GM12878 (cell line): ENCODE measurements at regions not wholly inside any gene's neighbourhood (a gene's known extent, or its start where the extent isn't known, plus 50 kb on each side); places are given as distances from the start of the nearest gene placed in this dataset.

Experiments
- ATF7 ChIP-seq: fragments of 450-650 bp; IDR thresholded peaks from 2 replicates; pipeline ENCODE4 v1.6.1; 2016; ENCODE audit warnings: low read depth, mild to moderate bottlenecking
- HDAC2 ChIP-seq: fragments of 200-600 bp; sonication (generic); IDR thresholded peaks from 2 replicates; pipeline ENCODE4 v1.6.1; 2017
- NR2F1 ChIP-seq: fragments of 450-650 bp; conservative IDR thresholded peaks from 2 replicates; pipeline ENCODE4 v1.6.1; 2017; ENCODE audit warnings: mild to moderate bottlenecking
- NRF1 ChIP-seq: conservative IDR thresholded peaks from 2 replicates; pipeline ENCODE4 v1.6.1; 2011; ENCODE audit warnings: mild to moderate bottlenecking, low read depth, low read length, improper control_type of control experiment
- PKNOX1 ChIP-seq: fragments of 450-650 bp; IDR thresholded peaks from 2 replicates; pipeline ENCODE4 v1.6.1; 2016; ENCODE audit warnings: mild to moderate bottlenecking
- SUZ12 ChIP-seq: fragments of 200-600 bp; sonication (generic); IDR thresholded peaks from one replicate; pipeline ENCODE4 v1.6.1; 2018; ENCODE audit warnings: antibody characterized with exemption, mild to moderate bottlenecking; ENCODE audit not compliant: unreplicated experiment
- ZBTB33 ChIP-seq: fragments of 450-650 bp; IDR thresholded peaks from 2 replicates; pipeline ENCODE4 v1.6.1; 2017; ENCODE audit warnings: mild to moderate bottlenecking
- ZNF274 ChIP-seq: IDR thresholded peaks from one replicate; pipeline ENCODE4 v1.8.0; 2011; ENCODE audit not compliant: insufficient read length, insufficient read depth
- TF ChIP-seq, protein P1 (sequence below): fragments of 150-350 bp; IDR thresholded peaks from 2 replicates; pipeline ENCODE4 v1.6.1; 2016; ENCODE audit warnings: low read depth, low read length

GRCh38 chr5:89275066-89275855 is 392.3 kb upstream of the MEF2C start (continued):
- no peak for TF ChIP-seq NR2F1
- no peak for TF ChIP-seq SUZ12
- no peak for TF ChIP-seq ATF7
- TF ChIP-seq ZBTB33 = no peak
- TF ChIP-seq PKNOX1 = no peak
- no peak for TF ChIP-seq HDAC2
- TF ChIP-seq, protein P1, sequence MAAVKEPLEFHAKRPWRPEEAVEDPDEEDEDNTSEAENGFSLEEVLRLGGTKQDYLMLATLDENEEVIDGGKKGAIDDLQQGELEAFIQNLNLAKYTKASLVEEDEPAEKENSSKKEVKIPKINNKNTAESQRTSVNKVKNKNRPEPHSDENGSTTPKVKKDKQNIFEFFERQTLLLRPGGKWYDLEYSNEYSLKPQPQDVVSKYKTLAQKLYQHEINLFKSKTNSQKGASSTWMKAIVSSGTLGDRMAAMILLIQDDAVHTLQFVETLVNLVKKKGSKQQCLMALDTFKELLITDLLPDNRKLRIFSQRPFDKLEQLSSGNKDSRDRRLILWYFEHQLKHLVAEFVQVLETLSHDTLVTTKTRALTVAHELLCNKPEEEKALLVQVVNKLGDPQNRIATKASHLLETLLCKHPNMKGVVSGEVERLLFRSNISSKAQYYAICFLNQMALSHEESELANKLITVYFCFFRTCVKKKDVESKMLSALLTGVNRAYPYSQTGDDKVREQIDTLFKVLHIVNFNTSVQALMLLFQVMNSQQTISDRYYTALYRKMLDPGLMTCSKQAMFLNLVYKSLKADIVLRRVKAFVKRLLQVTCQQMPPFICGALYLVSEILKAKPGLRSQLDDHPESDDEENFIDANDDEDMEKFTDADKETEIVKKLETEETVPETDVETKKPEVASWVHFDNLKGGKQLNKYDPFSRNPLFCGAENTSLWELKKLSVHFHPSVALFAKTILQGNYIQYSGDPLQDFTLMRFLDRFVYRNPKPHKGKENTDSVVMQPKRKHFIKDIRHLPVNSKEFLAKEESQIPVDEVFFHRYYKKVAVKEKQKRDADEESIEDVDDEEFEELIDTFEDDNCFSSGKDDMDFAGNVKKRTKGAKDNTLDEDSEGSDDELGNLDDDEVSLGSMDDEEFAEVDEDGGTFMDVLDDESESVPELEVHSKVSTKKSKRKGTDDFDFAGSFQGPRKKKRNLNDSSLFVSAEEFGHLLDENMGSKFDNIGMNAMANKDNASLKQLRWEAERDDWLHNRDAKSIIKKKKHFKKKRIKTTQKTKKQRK = no peak
- TF ChIP-seq ZNF274 = no peak
- TF ChIP-seq NRF1 = no peak
